ENCODE measurements at regions not wholly inside any gene's neighbourhood (a gene's known extent, or its start where the extent isn't known, plus 50 kb on each side); places are given as distances from the start of the nearest gene placed in this dataset.

- TF ChIP-seq KLF8 (tag by site-specific recombination; IDR thresholded peaks at IDR 0.05) = 0 out of 2 replicates have a peak, but pooled peaks have one; percentile 20
- TF ChIP-seq PRDM10 (tag by site-specific recombination; IDR thresholded peaks at IDR 0.05) = 0 out of 2 replicates have a peak, but pooled peaks have one; percentile 37
- TF ChIP-seq ZNF473 (tag by site-specific recombination; IDR thresholded peaks at IDR 0.05) = no peak
- TF ChIP-seq ZNF777 (tag by site-specific recombination; IDR thresholded peaks at IDR 0.05; ENCODE audit: borderline replicate concordance) = no peak
- TF ChIP-seq, protein P1, sequence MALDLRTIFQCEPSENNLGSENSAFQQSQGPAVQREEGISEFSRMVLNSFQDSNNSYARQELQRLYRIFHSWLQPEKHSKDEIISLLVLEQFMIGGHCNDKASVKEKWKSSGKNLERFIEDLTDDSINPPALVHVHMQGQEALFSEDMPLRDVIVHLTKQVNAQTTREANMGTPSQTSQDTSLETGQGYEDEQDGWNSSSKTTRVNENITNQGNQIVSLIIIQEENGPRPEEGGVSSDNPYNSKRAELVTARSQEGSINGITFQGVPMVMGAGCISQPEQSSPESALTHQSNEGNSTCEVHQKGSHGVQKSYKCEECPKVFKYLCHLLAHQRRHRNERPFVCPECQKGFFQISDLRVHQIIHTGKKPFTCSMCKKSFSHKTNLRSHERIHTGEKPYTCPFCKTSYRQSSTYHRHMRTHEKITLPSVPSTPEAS (tag by site-specific recombination; IDR thresholded peaks at IDR 0.05) = no peak
- TF ChIP-seq ZNF37A (tag by site-specific recombination; IDR thresholded peaks at IDR 0.05) = no peak
- peak; percentile 58 for TF ChIP-seq GLIS2 (tag by site-specific recombination; IDR thresholded peaks at IDR 0.05)
- peak; percentile 69 for TF ChIP-seq ZNF423 (tag by site-specific recombination; IDR thresholded peaks at IDR 0.05)
- TF ChIP-seq ZNF596 (tag by site-specific recombination; IDR thresholded peaks at IDR 0.05) = peak; percentile 61
- TF ChIP-seq, protein P2, sequence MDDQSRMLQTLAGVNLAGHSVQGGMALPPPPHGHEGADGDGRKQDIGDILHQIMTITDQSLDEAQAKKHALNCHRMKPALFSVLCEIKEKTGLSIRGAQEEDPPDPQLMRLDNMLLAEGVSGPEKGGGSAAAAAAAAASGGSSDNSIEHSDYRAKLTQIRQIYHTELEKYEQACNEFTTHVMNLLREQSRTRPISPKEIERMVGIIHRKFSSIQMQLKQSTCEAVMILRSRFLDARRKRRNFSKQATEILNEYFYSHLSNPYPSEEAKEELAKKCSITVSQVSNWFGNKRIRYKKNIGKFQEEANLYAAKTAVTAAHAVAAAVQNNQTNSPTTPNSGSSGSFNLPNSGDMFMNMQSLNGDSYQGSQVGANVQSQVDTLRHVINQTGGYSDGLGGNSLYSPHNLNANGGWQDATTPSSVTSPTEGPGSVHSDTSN (CRISPR knock-in tag; IDR thresholded peaks at IDR 0.05) = 0 out of 2 replicates have a peak, but pooled peaks have one; percentile 30
- no peak for TF ChIP-seq ZNF214 (tag by site-specific recombination; IDR thresholded peaks at IDR 0.05; ENCODE audit: borderline replicate concordance)
- TF ChIP-seq ZBTB26 (tag by site-specific recombination; optimal IDR thresholded peaks at IDR 0.05) = peak; percentile 70
- TF ChIP-seq, protein P3, sequence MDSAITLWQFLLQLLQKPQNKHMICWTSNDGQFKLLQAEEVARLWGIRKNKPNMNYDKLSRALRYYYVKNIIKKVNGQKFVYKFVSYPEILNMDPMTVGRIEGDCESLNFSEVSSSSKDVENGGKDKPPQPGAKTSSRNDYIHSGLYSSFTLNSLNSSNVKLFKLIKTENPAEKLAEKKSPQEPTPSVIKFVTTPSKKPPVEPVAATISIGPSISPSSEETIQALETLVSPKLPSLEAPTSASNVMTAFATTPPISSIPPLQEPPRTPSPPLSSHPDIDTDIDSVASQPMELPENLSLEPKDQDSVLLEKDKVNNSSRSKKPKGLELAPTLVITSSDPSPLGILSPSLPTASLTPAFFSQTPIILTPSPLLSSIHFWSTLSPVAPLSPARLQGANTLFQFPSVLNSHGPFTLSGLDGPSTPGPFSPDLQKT (IDR thresholded peaks at IDR 0.05; ENCODE audit: borderline replicate concordance, low read depth, low read length) = no peak
- peak; percentile 72 for TF ChIP-seq ZIC2 (tag by site-specific recombination; IDR thresholded peaks at IDR 0.05)
- peak; percentile 94 for TF ChIP-seq IKZF3 (tag by site-specific recombination; IDR thresholded peaks at IDR 0.05)
- no peak for TF ChIP-seq ZNF610 (tag by site-specific recombination; IDR thresholded peaks at IDR 0.05; ENCODE audit: borderline replicate concordance)
- no peak for TF ChIP-seq ZNF404 (tag by site-specific recombination; IDR thresholded peaks at IDR 0.05)
- no peak for TF ChIP-seq ZNF707 (tag by site-specific recombination; IDR thresholded peaks at IDR 0.05)
- no peak for TF ChIP-seq ZNF664 (tag by site-specific recombination; IDR thresholded peaks at IDR 0.05)
- TF ChIP-seq HOXC10 (CRISPR knock-in tag; IDR thresholded peaks at IDR 0.05) = 0 out of 2 replicates have a peak, but pooled peaks have one; percentile 34
- TF ChIP-seq ZNF654 (tag by site-specific recombination; IDR thresholded peaks at IDR 0.05; ENCODE audit: low read depth) = no peak
- TF ChIP-seq ZNF398 (tag by site-specific recombination; IDR thresholded peaks at IDR 0.05) = peak; percentile 55; the same call in 1 of the 2 replicates
- no peak for TF ChIP-seq GLI4 (tag by site-specific recombination; IDR thresholded peaks at IDR 0.05)
- TF ChIP-seq, protein P4, sequence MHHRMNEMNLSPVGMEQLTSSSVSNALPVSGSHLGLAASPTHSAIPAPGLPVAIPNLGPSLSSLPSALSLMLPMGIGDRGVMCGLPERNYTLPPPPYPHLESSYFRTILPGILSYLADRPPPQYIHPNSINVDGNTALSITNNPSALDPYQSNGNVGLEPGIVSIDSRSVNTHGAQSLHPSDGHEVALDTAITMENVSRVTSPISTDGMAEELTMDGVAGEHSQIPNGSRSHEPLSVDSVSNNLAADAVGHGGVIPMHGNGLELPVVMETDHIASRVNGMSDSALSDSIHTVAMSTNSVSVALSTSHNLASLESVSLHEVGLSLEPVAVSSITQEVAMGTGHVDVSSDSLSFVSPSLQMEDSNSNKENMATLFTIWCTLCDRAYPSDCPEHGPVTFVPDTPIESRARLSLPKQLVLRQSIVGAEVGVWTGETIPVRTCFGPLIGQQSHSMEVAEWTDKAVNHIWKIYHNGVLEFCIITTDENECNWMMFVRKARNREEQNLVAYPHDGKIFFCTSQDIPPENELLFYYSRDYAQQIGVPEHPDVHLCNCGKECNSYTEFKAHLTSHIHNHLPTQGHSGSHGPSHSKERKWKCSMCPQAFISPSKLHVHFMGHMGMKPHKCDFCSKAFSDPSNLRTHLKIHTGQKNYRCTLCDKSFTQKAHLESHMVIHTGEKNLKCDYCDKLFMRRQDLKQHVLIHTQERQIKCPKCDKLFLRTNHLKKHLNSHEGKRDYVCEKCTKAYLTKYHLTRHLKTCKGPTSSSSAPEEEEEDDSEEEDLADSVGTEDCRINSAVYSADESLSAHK (tag by site-specific recombination; IDR thresholded peaks at IDR 0.05) = peak; percentile 98
- peak; percentile 89 for TF ChIP-seq ZSCAN30 (tag by site-specific recombination; IDR thresholded peaks at IDR 0.05)
- no peak for TF ChIP-seq ZNF701 (tag by site-specific recombination; IDR thresholded peaks at IDR 0.05)
These were observed 59.8 kb upstream of the ACOT11 start (continued) for GRCh38 chr1:54488065-54488750.

Data from HEK293 (cell line).